Transverse colon (tissue), 4 donors: ENCODE measurements at regions not wholly inside any gene's neighbourhood (a gene's known extent, or its start where the extent isn't known, plus 50 kb on each side); places are given as distances from the start of the nearest gene placed in this dataset.

Experiments used
- DNase-seq: peaks from one replicate; pipeline ENCODE4 v3.0.0-alpha.2; 2019
- H3K27ac ChIP-seq, 4 donors: fragments of 200-600 bp; sonication (generic); 2 replicates each; pipeline ENCODE4 v1.5.1; 2016 to 2018; ENCODE audit warnings: inconsistent platforms in 4 of 4
- H3K27me3 ChIP-seq: fragments of 200-600 bp; sonication (generic); 2 replicates; pipeline ENCODE4 v1.5.1; 2017; ENCODE audit warnings: inconsistent platforms
- H3K36me3 ChIP-seq, 4 donors: fragments of 200-600 bp; sonication (generic); 2 replicates each; pipeline ENCODE4 v1.5.1; 2017 to 2019; ENCODE audit warnings: inconsistent platforms in 4 of 4
- H3K4me1 ChIP-seq, 4 donors: fragments of 200-600 bp; sonication (generic); 2 replicates each; pipeline ENCODE4 v1.5.1; 2017 to 2020; ENCODE audit warnings: inconsistent platforms in 4 of 4
- H3K4me3 ChIP-seq, 4 donors: fragments of 200-600 bp; sonication (generic); 1 replicate in 1 of 4; 2 replicates in 3 of 4; pipeline versions ENCODE4 v1.5.1 to v1.6.1; 2017 to 2019; ENCODE audit warnings: inconsistent platforms in 4 of 4
- H3K9me3 ChIP-seq, 2 donors: fragments of 200-600 bp; sonication (generic); 2 replicates each; pipeline ENCODE4 v1.5.1; 2017 to 2019; ENCODE audit warnings: inconsistent platforms in 2 of 2
- CTCF ChIP-seq, 5 experiments: fragments of 200-600 bp in 3 of 5; fragments of 450-650 bp in 2 of 5; sonication (generic) in 3 of 5; IDR thresholded peaks; 1 replicate in 2 of 5; 2 replicates in 3 of 5; pipeline ENCODE4 v1.5.1; 2016 to 2017; ENCODE audit warnings: antibody characterized with exemption in 5 of 5, inconsistent platforms in 3 of 5, mild to moderate bottlenecking in 2 of 5, moderate library complexity in 1 of 5
- EP300 ChIP-seq: sonication (generic); formaldehyde crosslinking; IDR thresholded peaks from one replicate; pipeline ENCODE4 v1.6.1; 2017; ENCODE audit warnings: antibody characterized with exemption, low read depth
- POLR2A ChIP-seq: fragments of 450-650 bp; IDR thresholded peaks from one replicate; pipeline ENCODE4 v1.6.1; 2016; ENCODE audit warnings: antibody characterized with exemption, mild to moderate bottlenecking, moderate library complexity
- POLR2AphosphoS5 ChIP-seq, 3 donors: sonication (generic); formaldehyde crosslinking; IDR thresholded peaks; one replicate each; pipeline ENCODE4 v1.6.1; 2016; ENCODE audit warnings: antibody characterized with exemption in 3 of 3
- WGBS, 2 donors: methylation state at CpG; one replicate each; pipeline ENCODE4 v1.1.5; 2018; ENCODE audit warnings: low coverage in 1 of 2; 5-methylcytosine and 5-hydroxymethylcytosine counted together
- in situ Hi-C, 4 donors: fragments of 200-750 bp; cut with MboI; loops; one replicate each; pipeline versions ENCODE4 v1.15.0 to v1.15.1; 2017; ENCODE audit warnings: low sequenced_read_pairs in 3 of 4, low pct_ligation_motif_present in 1 of 4, low pct_unique_long_range_greater_than_20kb in 1 of 4
- intact Hi-C: fragments of 100-400 bp; cut with DNase I; formaldehyde crosslinking; loops from one replicate; pipeline ENCODE4 v1.15.1; 2023; ENCODE audit warnings: low total_unique reads

DNA sequence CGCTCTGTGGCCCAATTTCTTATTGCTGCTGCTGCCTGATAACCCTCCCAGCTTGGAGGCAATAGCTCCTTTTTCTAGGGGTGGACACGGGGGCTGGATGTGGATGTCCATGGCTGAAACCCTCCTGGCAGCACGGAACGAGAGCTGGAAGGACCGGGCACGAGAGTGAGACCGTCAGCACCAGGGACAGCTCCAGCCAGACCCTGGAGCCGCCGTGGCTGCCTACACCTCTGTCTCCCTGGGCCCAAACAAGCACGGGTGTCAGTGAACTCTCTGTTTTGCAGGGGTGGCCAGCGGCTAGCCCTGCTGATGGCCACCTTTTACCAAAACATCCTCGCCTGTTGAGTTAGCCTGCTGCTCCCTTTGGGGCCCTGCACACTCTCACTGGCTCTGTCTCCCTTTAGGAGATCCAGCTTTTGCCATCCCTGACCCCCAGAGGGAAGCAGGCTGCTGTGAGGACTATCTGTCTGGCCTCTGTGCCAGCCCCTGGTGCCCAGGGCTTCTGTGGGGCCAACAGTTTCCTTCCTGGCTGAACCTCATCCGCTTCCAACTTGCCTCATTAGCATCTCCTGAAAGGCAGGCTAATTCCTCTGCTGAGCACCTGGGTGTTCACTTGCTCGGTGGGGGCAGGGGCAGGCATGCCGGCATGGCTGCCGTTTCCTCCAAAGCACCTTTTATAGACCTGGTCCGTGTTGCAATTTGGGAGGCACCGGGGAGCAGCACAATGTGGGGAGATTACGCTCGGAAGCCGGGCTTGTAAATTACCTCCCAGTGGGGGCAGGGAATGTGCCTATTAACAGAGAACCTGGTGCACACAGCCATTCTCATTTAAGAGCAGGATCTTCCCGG, 118.1 kb downstream of the ENGASE start:
- H3K4me3 ChIP-seq: no peak overlapping the region
- 7 to 14% methylated on average over 3 to 22 of the region's 22 CpGs for WGBS, 2 donors
- TF ChIP-seq EP300: no peak
- no peak for TF ChIP-seq POLR2AphosphoS5 (IDR thresholded peaks at IDR 0.05)
- TF ChIP-seq POLR2A: no peak
- no peak for TF ChIP-seq CTCF (IDR thresholded peaks at IDR 0.05)
- no peak for DNase-seq
- in situ Hi-C loops (no loop called here), intact Hi-C loops (no loop called here)
- peaks cover 34% of the 10 kb centered on the region for H3K27me3 ChIP-seq
- H3K27ac ChIP-seq: no peak overlapping the region
- H3K9me3 ChIP-seq: no peaks in the 10 kb centered on the region
- H3K36me3 ChIP-seq: no peaks in the 10 kb centered on the region
- no peaks in the 10 kb centered on the region for H3K4me1 ChIP-seq

DNA sequence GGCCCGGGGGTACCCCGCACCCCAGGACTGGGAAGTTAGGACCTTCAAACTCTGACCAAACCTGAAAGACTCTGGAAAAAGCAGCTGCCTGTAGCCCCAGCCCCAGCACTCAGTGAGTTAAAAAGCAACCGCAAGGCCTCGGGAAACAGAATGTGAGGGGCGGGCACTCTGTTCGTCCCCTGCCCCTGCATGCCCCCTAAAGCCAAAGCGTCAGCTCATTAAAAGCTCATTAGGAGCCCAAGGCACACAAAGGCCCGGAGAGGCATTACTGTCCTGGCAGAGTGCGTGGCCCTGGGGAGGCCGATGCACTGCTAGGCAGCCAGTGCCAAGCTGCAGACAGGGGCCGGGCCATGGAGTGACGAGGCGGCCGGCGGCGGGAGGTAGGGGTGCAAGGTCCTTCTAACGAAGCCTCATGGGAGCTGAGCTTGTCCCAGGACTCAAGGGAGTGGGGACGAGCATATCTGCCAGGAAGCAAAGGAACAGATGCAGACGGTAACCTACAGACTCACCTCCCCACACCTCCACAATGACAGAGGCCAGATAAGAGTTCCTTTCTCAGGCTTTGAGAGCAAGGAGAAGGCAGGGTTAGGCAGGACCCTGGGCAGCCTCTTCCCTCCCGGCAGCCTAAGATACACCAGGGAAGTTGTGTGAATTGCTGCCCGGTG, 116.8 kb downstream of the ENGASE start:
- Histone ChIP-seq H3K27ac (no peak overlapping the region), H3K36me3 (no peaks in the 10 kb centered on the region), H3K4me3 (no peak overlapping the region), H3K9me3 (no peaks in the 10 kb centered on the region), H3K27me3 (peaks cover 34% of the 10 kb centered on the region), H3K4me1 (no peaks in the 10 kb centered on the region)
- in situ Hi-C loops: no loop called here
- DNase-seq: no peak
- WGBS, 2 donors: 42% methylated on average over 20 of the region's 21 CpGs; no CpG with 5 or more reads in 1 of the 2 donors
- no peak for TF ChIP-seq POLR2A
- no peak for TF ChIP-seq CTCF (IDR thresholded peaks at IDR 0.05)
- TF ChIP-seq EP300: no peak
- no peak for TF ChIP-seq POLR2AphosphoS5 (IDR thresholded peaks at IDR 0.05)
- intact Hi-C loops: no loop called here

- DNase-seq: no peak
- Histone ChIP-seq H3K4me1 (no peaks in the 10 kb centered on the region), H3K27me3 (peaks cover 50% of the 10 kb centered on the region), H3K36me3 (no peaks in the 10 kb centered on the region), H3K4me3 (no peak overlapping the region), H3K27ac (no peak overlapping the region), H3K9me3 (no peaks in the 10 kb centered on the region)
- intact Hi-C loops: no loop called here
- no peak for TF ChIP-seq POLR2AphosphoS5 (IDR thresholded peaks at IDR 0.05)
- TF ChIP-seq EP300: no peak
- no peak for TF ChIP-seq CTCF (IDR thresholded peaks at IDR 0.05)
- TF ChIP-seq POLR2A: no peak
- WGBS, 2 donors: 68 to 92% methylated on average over 2 to 14 of the region's 14 CpGs
- in situ Hi-C loops: no loop called here
These were observed 114.7 kb downstream of the ENGASE start for GRCh38 chr17:79189305-79189704.

DNA sequence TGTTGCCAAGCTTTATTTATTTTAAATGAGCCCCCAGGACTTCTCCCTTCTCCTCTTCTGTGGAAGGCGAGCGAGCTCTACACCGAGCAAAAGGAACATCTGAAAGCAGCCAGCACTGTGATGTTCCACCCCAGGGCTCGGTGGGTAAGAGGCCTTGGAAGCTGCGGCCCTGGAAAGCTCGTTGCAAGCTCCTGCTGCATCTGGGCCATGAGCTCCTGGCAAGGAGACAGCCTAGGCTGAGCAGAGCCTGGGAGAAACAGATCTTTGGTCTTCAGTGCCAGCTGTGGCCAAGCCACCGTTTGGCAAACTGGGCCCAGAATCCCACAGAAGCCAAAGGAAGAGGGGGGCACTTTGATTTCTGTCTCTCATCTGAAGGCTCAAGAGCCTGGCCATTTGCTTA, 114.1 kb downstream of the ENGASE start:
- no peak for DNase-seq
- intact Hi-C loops: no loop called here

More for the DNA sequence above, 114.1 kb downstream of the ENGASE start:
- no peaks in the 10 kb centered on the region for H3K36me3 ChIP-seq
- TF ChIP-seq CTCF (IDR thresholded peaks at IDR 0.05) (no peak), POLR2AphosphoS5 (IDR thresholded peaks at IDR 0.05) (no peak), POLR2A (no peak), EP300 (no peak)
- H3K4me3 ChIP-seq: no peak overlapping the region
- H3K27ac ChIP-seq: no peak overlapping the region
- peaks cover 0 to 1% (median 0%) of the 10 kb centered on the region in 4 donors for H3K4me1 ChIP-seq
- WGBS, 2 donors: 35 to 56% methylated on average over 4 to 7 of the region's 7 CpGs
- in situ Hi-C loops: no loop called here
- H3K27me3 ChIP-seq: peaks cover 56% of the 10 kb centered on the region
- no peaks in the 10 kb centered on the region for H3K9me3 ChIP-seq
